Neural cell (in vitro differentiated cells): ENCODE measurements at regions not wholly inside any gene's neighbourhood (a gene's known extent, or its start where the extent isn't known, plus 50 kb on each side); places are given as distances from the start of the nearest gene placed in this dataset.

Experiments used
- CTCF ChIP-seq: fragments of 450-650 bp; IDR thresholded peaks from 2 replicates; pipeline ENCODE4 v1.5.1; 2014; ENCODE audit warnings: antibody characterized with exemption, mild to moderate bottlenecking, moderate library complexity; ENCODE audit not compliant: poor library complexity, severe bottlenecking
- EP300 ChIP-seq: fragments of 450-650 bp; conservative IDR thresholded peaks from 2 replicates; pipeline ENCODE4 v1.6.1; 2014; ENCODE audit warnings: antibody characterized with exemption, mild to moderate bottlenecking, moderate library complexity; ENCODE audit not compliant: poor library complexity, severe bottlenecking
- EZH2 ChIP-seq: fragments of 200-600, 300-800 bp; shearing (Covaris generic), sonication (generic); IDR thresholded peaks from 2 replicates; pipeline ENCODE4 v1.6.1; 2014; ENCODE audit warnings: antibody characterized with exemption, low read length, borderline replicate concordance, mild to moderate bottlenecking; ENCODE audit not compliant: insufficient read depth, poor library complexity, severe bottlenecking
- MXI1 ChIP-seq: fragments of 450-650 bp; conservative IDR thresholded peaks from 2 replicates; pipeline ENCODE4 v1.6.1; 2014; ENCODE audit warnings: antibody characterized with exemption, mild to moderate bottlenecking; ENCODE audit not compliant: poor library complexity, severe bottlenecking
- POLR2AphosphoS5 ChIP-seq: IDR thresholded peaks from 2 replicates; pipeline ENCODE4 v1.6.1; 2012
- RAD21 ChIP-seq: fragments of 450-650 bp; conservative IDR thresholded peaks from 2 replicates; pipeline ENCODE4 v1.6.1; 2014; ENCODE audit warnings: antibody characterized with exemption, mild to moderate bottlenecking, moderate library complexity
- REST ChIP-seq: IDR thresholded peaks from 2 replicates; pipeline ENCODE4 v1.6.1; 2012; ENCODE audit warnings: borderline replicate concordance
- SMC3 ChIP-seq: fragments of 450-650 bp; conservative IDR thresholded peaks from 2 replicates; pipeline ENCODE4 v1.6.1; 2014; ENCODE audit warnings: antibody characterized with exemption, mild to moderate bottlenecking, moderate library complexity; ENCODE audit not compliant: poor library complexity
- TAF1 ChIP-seq: IDR thresholded peaks from 2 replicates; pipeline ENCODE4 v1.6.1; 2012; ENCODE audit warnings: low read depth

GRCh38 chr2:65486282-65486681, 53.9 kb upstream of the SPRED2 start:
- TF ChIP-seq POLR2AphosphoS5, result no peak
- no peak for TF ChIP-seq CTCF
- no peak for TF ChIP-seq REST
- no peak for TF ChIP-seq EZH2
- TF ChIP-seq RAD21, result no peak
- TF ChIP-seq SMC3, result no peak
- TF ChIP-seq EP300, result no peak
- TF ChIP-seq TAF1, result no peak
- TF ChIP-seq MXI1, result no peak
